ENCODE measurements at regions not wholly inside any gene's neighbourhood (a gene's known extent, or its start where the extent isn't known, plus 50 kb on each side); places are given as distances from the start of the nearest gene placed in this dataset.
A peak's percentile ranks its signal among the peaks of the same experiment; 100 is the strongest.

DNA sequence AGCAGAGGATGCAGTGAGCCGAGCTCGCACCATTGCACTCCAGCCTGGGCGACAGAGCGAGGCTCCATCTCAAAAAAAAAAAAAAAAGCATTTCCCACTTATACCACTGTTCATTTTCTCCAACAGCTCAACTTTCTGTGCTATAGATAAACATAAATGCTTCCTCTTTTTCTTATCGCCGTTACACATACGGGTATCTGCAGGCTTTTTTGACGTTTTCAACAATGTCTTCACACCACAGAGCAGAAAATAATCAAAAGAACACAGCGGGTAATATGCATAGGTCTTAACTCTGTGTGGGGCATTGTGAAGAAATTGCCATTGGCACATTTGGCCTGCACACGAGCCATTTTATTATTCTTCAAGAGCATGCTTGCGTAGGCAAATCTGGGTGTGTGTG lies 86.4 kb downstream of the CAPZA3 start:
- no peaks in the 10 kb centered on the region for H3K36me3 ChIP-seq (ENCODE audit: control insufficient read depth, insufficient read depth, low read length)
- H4K20me1 ChIP-seq (replicated peaks; ENCODE audit: control insufficient read depth, insufficient read depth, low read length) = no peaks in the 10 kb centered on the region
- ATAC-seq (peak; percentile 83), DNase-seq (ENCODE audit: extremely low read depth in 1 of 4, low spot score in 3 of 4) (peak in 2 of 4 experiments; percentile 23 to 56), FAIRE-seq (peak; percentile 59)
- H2AFZ ChIP-seq (ENCODE audit: low read depth, low read length) = peak overlapping the region; percentile 70
- ChIA-PET POLR2A (no interaction called here), CTCF (ENCODE audit: low intra/inter-chr PET ratio) (no interaction called here)
- H3K4me1 ChIP-seq (replicated peaks in 1 of 2; ENCODE audit: control insufficient read depth in 2 of 2, insufficient read depth in 2 of 2, low read length in 2 of 2) = peaks cover 0 to 25% of the 10 kb centered on the region in 2 experiments; a peak in 3 of 5 replicates
- peak overlapping the region; percentile 32; the same call in 1 of the 2 replicates for H3K4me2 ChIP-seq (ENCODE audit: insufficient read depth, low read length)
- H3K27ac ChIP-seq (ENCODE audit: extremely low read depth, low read depth, low read length) = peak overlapping the region; percentile 65
- no peaks in the 10 kb centered on the region for H3K9me1 ChIP-seq (ENCODE audit: control insufficient read depth, insufficient read depth, low read length)
- H3K27me3 ChIP-seq (ENCODE audit: control insufficient read depth in 2 of 2, insufficient read depth in 2 of 2, low read length in 2 of 2) = no peaks in the 10 kb centered on the region
- BruUV-seq (replicated peaks) = no TSS peak
- H3K79me2 ChIP-seq (ENCODE audit: control insufficient read depth, insufficient read depth, low read length) = no peaks in the 10 kb centered on the region
- in situ Hi-C loops (cut with MboI) = no loop called here
- WGBS (ENCODE audit: insufficient coverage, low coverage, missing lambda C conversion rate) = 0% methylated on average over 11 of the region's 11 CpGs
- H3K4me3 ChIP-seq = no peak overlapping the region
- no peak overlapping the region for H3K9ac ChIP-seq (ENCODE audit: insufficient read depth in 1 of 2, low read depth in 2 of 2, low read length in 2 of 2)
- intact Hi-C loops (cut with micrococcal nuclease) = no loop called here
- peaks cover 5% of the 10 kb centered on the region; the same call in 1 of the 2 replicates for H3K9me3 ChIP-seq (replicated peaks; ENCODE audit: control insufficient read depth, insufficient read depth, low read depth, low read length)
- 0 out of 2 replicates have a peak, but pooled peaks have one; percentile 34 for TF ChIP-seq PML (IDR thresholded peaks at IDR 0.05; ENCODE audit: low read length)
- TF ChIP-seq ZNF778 (CRISPR knock-in tag; IDR thresholded peaks at IDR 0.05) = no peak
- TF ChIP-seq MTA2 (IDR thresholded peaks at IDR 0.05; ENCODE audit: low read depth) = peak; percentile 56
- TF ChIP-seq ZNF384 (IDR thresholded peaks at IDR 0.05; ENCODE audit: low read depth, low read length) = peak; percentile 87
- TF ChIP-seq SRSF9 (IDR thresholded peaks at IDR 0.05; ENCODE audit: borderline replicate concordance, low read depth, low read length) = no peak
- peak; percentile 88 for TF ChIP-seq ARID1B (IDR thresholded peaks at IDR 0.05)
- peak; percentile 90 for TF ChIP-seq CBFA2T3 (IDR thresholded peaks at IDR 0.05)
- TF ChIP-seq, protein P1, sequence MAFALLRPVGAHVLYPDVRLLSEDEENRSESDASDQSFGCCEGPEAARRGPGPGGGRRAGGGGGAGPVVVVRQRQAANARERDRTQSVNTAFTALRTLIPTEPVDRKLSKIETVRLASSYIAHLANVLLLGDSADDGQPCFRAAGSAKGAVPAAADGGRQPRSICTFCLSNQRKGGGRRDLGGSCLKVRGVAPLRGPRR (CRISPR knock-in tag; IDR thresholded peaks at IDR 0.05) = no peak
- peak; percentile 13; the same call in 1 of the 2 replicates for TF ChIP-seq CREB1 (IDR thresholded peaks at IDR 0.05)
- no peak for TF ChIP-seq CREB1 (CRISPR knock-in tag; IDR thresholded peaks at IDR 0.05)
- peak; percentile 86 for TF ChIP-seq TEAD4 (IDR thresholded peaks at IDR 0.05; ENCODE audit: low read length)
- no peak for TF ChIP-seq TEAD4 (CRISPR knock-in tag; IDR thresholded peaks at IDR 0.05; ENCODE audit: borderline replicate concordance)
- no peak for TF ChIP-seq SRSF7 (optimal IDR thresholded peaks at IDR 0.05; ENCODE audit: low read depth, low read length)
- peak; percentile 79 for TF ChIP-seq CBFA2T2 (conservative IDR thresholded peaks at IDR 0.05)
- peak; percentile 17 for TF ChIP-seq CCNT2 (IDR thresholded peaks at IDR 0.05; ENCODE audit: borderline replicate concordance, extremely low read depth, insufficient read length, low read depth, low read length)
- TF ChIP-seq, protein P2, sequence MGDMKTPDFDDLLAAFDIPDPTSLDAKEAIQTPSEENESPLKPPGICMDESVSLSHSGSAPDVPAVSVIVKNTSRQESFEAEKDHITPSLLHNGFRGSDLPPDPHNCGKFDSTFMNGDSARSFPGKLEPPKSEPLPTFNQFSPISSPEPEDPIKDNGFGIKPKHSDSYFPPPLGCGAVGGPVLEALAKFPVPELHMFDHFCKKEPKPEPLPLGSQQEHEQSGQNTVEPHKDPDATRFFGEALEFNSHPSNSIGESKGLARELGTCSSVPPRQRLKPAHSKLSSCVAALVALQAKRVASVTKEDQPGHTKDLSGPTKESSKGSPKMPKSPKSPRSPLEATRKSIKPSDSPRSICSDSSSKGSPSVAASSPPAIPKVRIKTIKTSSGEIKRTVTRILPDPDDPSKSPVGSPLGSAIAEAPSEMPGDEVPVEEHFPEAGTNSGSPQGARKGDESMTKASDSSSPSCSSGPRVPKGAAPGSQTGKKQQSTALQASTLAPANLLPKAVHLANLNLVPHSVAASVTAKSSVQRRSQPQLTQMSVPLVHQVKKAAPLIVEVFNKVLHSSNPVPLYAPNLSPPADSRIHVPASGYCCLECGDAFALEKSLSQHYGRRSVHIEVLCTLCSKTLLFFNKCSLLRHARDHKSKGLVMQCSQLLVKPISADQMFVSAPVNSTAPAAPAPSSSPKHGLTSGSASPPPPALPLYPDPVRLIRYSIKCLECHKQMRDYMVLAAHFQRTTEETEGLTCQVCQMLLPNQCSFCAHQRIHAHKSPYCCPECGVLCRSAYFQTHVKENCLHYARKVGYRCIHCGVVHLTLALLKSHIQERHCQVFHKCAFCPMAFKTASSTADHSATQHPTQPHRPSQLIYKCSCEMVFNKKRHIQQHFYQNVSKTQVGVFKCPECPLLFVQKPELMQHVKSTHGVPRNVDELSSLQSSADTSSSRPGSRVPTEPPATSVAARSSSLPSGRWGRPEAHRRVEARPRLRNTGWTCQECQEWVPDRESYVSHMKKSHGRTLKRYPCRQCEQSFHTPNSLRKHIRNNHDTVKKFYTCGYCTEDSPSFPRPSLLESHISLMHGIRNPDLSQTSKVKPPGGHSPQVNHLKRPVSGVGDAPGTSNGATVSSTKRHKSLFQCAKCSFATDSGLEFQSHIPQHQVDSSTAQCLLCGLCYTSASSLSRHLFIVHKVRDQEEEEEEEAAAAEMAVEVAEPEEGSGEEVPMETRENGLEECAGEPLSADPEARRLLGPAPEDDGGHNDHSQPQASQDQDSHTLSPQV (IDR thresholded peaks at IDR 0.05) = peak; percentile 27; the same call in 1 of the 2 replicates
- no peak for TF ChIP-seq RBM22 (IDR thresholded peaks at IDR 0.05; ENCODE audit: low read depth, low read length, poor library complexity, severe bottlenecking)
- TF ChIP-seq, protein P3, sequence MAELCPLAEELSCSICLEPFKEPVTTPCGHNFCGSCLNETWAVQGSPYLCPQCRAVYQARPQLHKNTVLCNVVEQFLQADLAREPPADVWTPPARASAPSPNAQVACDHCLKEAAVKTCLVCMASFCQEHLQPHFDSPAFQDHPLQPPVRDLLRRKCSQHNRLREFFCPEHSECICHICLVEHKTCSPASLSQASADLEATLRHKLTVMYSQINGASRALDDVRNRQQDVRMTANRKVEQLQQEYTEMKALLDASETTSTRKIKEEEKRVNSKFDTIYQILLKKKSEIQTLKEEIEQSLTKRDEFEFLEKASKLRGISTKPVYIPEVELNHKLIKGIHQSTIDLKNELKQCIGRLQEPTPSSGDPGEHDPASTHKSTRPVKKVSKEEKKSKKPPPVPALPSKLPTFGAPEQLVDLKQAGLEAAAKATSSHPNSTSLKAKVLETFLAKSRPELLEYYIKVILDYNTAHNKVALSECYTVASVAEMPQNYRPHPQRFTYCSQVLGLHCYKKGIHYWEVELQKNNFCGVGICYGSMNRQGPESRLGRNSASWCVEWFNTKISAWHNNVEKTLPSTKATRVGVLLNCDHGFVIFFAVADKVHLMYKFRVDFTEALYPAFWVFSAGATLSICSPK (IDR thresholded peaks at IDR 0.05; ENCODE audit: borderline replicate concordance) = no peak
- TF ChIP-seq TARDBP (IDR thresholded peaks at IDR 0.05) = no peak

All from K562 (cell line).